Activated CD4-positive, alpha-beta memory T cell treated with anti-CD3 and anti-CD28 coated beads for 36 hours (primary cell): ENCODE measurements at regions not wholly inside any gene's neighbourhood (a gene's known extent, or its start where the extent isn't known, plus 50 kb on each side); places are given as distances from the start of the nearest gene placed in this dataset.
"Not testable (repeated sequence)": the region's sequence is repeated elsewhere in the genome, so short reads cannot be mapped to it uniquely, and the experiment has no call there.

ENCODE experiments used
- CTCF ChIA-PET: fragments of 350-600 bp; sonication (Branson Sonifier 250); formaldehyde crosslinking; loops from one replicate; lab custom pipeline; 2021; ENCODE audit warnings: antibody characterized with exemption, inconsistent platforms; lab: Charles Lee
- POLR2A ChIA-PET: fragments of 350-600 bp; sonication (Branson Sonifier 250); formaldehyde crosslinking; loops from one replicate; lab custom pipeline; 2021; ENCODE audit warnings: antibody characterized with exemption; lab: Charles Lee
- DNase-seq: peaks from one replicate; pipeline ENCODE4 v3.0.0-alpha.2; 2020
- H3K27ac Mint-ChIP-seq: one replicate; pipeline ENCODE4 v1.8.0; 2021; ENCODE audit warnings: mixed read lengths
- H3K27me3 Mint-ChIP-seq: one replicate; pipeline ENCODE4 v1.8.0; 2021; ENCODE audit warnings: mixed read lengths
- H3K36me3 Mint-ChIP-seq: one replicate; pipeline ENCODE4 v1.8.0; 2021; ENCODE audit warnings: mixed read lengths
- H3K4me1 Mint-ChIP-seq: one replicate; pipeline ENCODE4 v1.8.0; 2021; ENCODE audit warnings: low read depth, mixed read lengths
- H3K4me3 Mint-ChIP-seq: one replicate; pipeline ENCODE4 v1.8.0; 2021; ENCODE audit warnings: mild to moderate bottlenecking, mixed read lengths
- H3K9me3 Mint-ChIP-seq: one replicate; pipeline ENCODE4 v1.8.0; 2021; ENCODE audit warnings: mixed read lengths
- intact Hi-C: fragments of 100-400 bp; cut with micrococcal nuclease; formaldehyde crosslinking; loops from one replicate; pipeline ENCODE4 v1.15.1; 2023

GRCh38 chr12:65664715-65665250, 159.5 kb upstream of the HMGA2 start:
- CTCF ChIA-PET: no interaction called here
- no peak for DNase-seq
- Mint-ChIP-seq H3K27me3 (peaks cover 20% of the 10 kb centered on the region), H3K4me1 (peaks cover 6% of the 10 kb centered on the region), H3K9me3 (no peaks in the 10 kb centered on the region), H3K36me3 (no peaks in the 10 kb centered on the region), H3K4me3 (no peak overlapping the region), H3K27ac (no peak overlapping the region)
- intact Hi-C loops: no loop called here
- POLR2A ChIA-PET: no interaction called here

DNA sequence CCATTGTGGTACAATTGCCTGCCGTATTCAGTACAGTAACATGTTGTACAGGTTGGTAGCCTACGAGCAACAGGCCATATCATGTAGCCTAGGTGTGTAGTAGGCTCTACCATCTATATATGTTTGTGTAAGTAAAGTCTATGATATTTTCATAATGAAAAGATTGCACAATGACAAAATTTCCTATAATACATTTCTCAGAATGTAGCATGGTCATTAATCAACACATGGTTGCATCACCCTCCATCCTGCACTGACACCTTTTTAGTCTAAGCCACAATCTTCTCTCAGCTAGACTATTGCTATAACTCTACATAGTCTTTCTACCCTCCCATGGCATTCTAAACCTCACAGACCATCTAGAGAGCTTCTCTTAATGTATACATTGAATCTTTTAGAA, 158.5 kb upstream of the HMGA2 start:
- Mint-ChIP-seq H3K9me3 (no peaks in the 10 kb centered on the region), H3K4me1 (peaks cover 6% of the 10 kb centered on the region), H3K27ac (no peak overlapping the region), H3K36me3 (no peaks in the 10 kb centered on the region), H3K27me3 (peaks cover 15% of the 10 kb centered on the region), H3K4me3 (no peak overlapping the region)
- intact Hi-C loops: no loop called here
- ChIA-PET CTCF (interaction anchor here (1.3 kb wide), 1 partner anchor 9 kb away, joined by 3 read pairs; no protein-coding TSS in a partner anchor), POLR2A (no interaction called here)
- DNase-seq: no peak

DNA sequence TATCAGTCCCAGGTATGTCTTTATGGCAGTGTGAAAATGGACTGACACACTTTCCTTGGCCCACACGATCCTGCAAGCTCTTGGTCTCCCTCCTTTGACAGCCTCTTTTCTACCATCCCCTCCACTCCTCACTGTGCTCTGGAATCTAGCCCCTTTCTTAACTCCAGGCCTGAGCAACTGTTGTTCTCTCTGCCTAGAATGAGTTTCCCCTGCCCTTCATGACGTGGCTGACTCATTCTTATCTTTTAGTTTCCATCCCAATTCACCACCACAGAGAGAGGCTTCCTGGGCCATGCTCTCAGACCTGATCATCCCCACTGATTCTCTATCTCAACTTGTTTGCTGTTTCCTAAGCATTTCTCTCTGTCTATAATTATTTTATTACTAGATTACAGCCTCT, 157.4 kb upstream of the HMGA2 start:
- H3K27me3 Mint-ChIP-seq: peaks cover 18% of the 10 kb centered on the region
- peak; percentile 27 for DNase-seq
- ChIA-PET POLR2A (no interaction called here), CTCF (interaction anchor here (1.3 kb wide), 1 partner anchor 10 kb away, joined by 3 read pairs; no protein-coding TSS in a partner anchor)
- intact Hi-C loops: loop anchor here (1.0 kb wide), 1 partner anchor 11 kb away; no protein-coding TSS in a partner anchor
- no peak overlapping the region for H3K4me3 Mint-ChIP-seq
- H3K4me1 Mint-ChIP-seq: peaks cover 6% of the 10 kb centered on the region
- H3K36me3 Mint-ChIP-seq: no peaks in the 10 kb centered on the region
- H3K27ac Mint-ChIP-seq: no peak overlapping the region
- H3K9me3 Mint-ChIP-seq: no peaks in the 10 kb centered on the region

DNA sequence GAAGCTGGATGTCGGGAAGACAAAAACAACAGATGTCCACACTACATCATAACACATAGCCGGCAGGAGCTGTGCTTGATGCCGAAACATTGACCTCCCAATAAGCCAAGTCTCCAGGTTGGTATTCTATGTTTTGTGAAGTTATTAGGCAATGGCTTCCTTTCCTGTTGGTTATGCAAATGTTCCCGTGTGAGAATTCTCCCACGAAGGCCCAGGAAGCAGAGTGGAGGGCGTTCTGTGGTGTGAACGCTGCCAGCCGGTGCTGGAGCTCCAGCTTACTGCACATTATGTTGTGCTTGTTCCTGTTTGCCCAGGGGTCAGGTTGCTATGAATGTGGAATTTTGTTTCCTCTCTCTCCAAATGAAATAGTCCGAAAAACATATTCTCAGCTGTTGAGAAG, 156.4 kb upstream of the HMGA2 start:
- Mint-ChIP-seq H3K4me3 (no peak overlapping the region), H3K27ac (no peak overlapping the region), H3K9me3 (no peaks in the 10 kb centered on the region), H3K36me3 (no peaks in the 10 kb centered on the region), H3K27me3 (peaks cover 18% of the 10 kb centered on the region), H3K4me1 (peaks cover 6% of the 10 kb centered on the region)
- CTCF ChIA-PET: no interaction called here
- intact Hi-C loops: loop anchor here (1.0 kb wide), 1 partner anchor 12 kb away; no protein-coding TSS in a partner anchor
- POLR2A ChIA-PET: no interaction called here
- DNase-seq: no peak

DNA sequence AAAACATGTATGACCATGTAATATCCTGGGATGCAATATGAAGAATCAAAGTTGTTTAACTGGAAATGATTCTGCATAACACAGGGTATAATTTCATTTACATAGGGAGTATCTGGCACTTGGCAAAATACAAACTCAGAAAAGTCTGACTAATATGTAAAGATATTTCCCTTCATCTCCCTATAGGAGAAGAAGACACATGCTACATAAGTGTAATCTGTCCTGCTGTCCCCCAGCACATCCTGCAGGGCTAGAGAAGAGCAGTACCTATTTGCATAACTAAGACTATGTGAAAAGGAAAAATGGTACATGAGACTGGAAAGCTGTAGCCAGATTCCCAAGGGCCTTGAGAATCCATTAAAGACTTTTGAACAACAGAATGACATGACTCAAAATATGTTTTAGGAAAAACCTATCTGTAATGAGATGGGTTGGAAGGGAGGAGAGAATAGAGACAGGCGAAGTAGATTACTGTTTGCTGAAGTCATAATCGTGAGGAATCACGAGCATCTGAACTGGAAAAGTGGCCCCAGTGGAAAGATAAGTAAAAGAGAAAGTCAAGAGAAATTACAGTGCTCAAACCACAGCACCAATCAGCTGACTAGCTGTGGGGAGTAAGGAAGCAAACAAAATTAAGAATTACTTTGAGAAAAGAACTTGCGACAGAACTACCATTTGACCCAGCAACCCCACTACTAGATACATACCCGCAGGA, 155.1 kb upstream of the HMGA2 start:
- Mint-ChIP-seq H3K4me3 (no peak overlapping the region), H3K4me1 (peaks cover 6% of the 10 kb centered on the region), H3K27ac (no peak overlapping the region), H3K9me3 (no peaks in the 10 kb centered on the region), H3K36me3 (no peaks in the 10 kb centered on the region), H3K27me3 (peaks cover 17% of the 10 kb centered on the region)
- ChIA-PET CTCF (no interaction called here), POLR2A (no interaction called here)
- no peak for DNase-seq
- intact Hi-C loops: no loop called here

DNA sequence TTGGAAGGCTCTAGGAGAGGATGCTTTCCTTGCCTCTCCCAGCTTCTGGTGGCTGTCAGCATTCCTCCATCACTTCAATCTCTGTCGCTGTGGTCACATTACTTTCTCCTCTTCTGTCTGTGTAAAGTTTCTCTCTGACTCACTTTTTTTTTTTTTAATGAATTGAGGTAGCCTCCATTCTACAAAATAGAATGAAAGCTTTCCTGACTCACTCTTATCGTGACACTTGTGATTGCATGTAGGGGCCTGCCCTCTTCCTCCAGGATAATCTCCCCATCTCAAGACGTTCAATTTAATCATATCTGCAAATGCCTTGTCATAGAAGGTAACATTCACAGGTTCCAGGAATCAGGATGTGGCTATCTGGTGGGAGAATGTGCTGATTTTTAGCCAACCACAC, 153.5 kb upstream of the HMGA2 start:
- ChIA-PET POLR2A (no interaction called here), CTCF (no interaction called here)
- no peak for DNase-seq
- H3K9me3 Mint-ChIP-seq: no peaks in the 10 kb centered on the region
- peaks cover 12% of the 10 kb centered on the region for H3K27me3 Mint-ChIP-seq
- H3K4me1 Mint-ChIP-seq: peaks cover 6% of the 10 kb centered on the region
- H3K27ac Mint-ChIP-seq: no peak overlapping the region
- no peaks in the 10 kb centered on the region for H3K36me3 Mint-ChIP-seq
- intact Hi-C loops: no loop called here
- H3K4me3 Mint-ChIP-seq: no peak overlapping the region

- intact Hi-C loops: no loop called here
- Mint-ChIP-seq H3K9me3 (no peaks in the 10 kb centered on the region), H3K4me1 (no peaks in the 10 kb centered on the region), H3K36me3 (no peaks in the 10 kb centered on the region), H3K27me3 (peaks cover 17% of the 10 kb centered on the region), H3K4me3 (no peak overlapping the region), H3K27ac (no peak overlapping the region)
- POLR2A ChIA-PET: no interaction called here
- DNase-seq: no peak
- CTCF ChIA-PET: no interaction called here
Measured at GRCh38 chr12:65672441-65672840, 151.8 kb upstream of the HMGA2 start.

DNA sequence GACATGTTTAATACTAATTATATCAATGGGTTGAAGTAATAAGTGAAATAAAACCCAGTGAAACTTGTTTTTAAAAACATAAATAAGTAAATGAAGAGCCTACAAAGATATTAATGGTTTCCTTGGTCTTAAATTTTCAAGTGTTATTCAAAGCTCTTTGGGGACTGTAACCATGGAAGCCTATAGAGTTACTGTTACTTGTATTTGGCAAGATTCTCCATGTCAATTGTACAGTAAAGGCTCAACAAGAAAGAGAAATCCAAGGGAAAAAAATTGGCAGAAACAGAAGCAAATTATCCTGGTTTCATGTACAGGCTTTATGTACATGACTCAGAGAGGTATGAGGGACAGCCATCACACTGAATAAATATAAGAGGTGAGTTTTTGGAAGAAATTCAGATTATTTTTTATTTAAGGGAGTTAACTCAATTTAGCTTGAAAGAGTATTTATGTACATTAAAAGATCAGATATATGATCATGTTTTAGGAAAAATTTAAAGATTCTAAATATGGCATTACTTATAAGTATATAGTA, 151.1 kb upstream of the HMGA2 start:
- Mint-ChIP-seq H3K4me3 (no peak overlapping the region), H3K4me1 (no peaks in the 10 kb centered on the region), H3K27ac (no peak overlapping the region), H3K36me3 (no peaks in the 10 kb centered on the region), H3K9me3 (peaks cover 3% of the 10 kb centered on the region), H3K27me3 (peaks cover 17% of the 10 kb centered on the region)
- intact Hi-C loops: no loop called here
- ChIA-PET POLR2A (no interaction called here), CTCF (no interaction called here)
- no peak for DNase-seq

DNA sequence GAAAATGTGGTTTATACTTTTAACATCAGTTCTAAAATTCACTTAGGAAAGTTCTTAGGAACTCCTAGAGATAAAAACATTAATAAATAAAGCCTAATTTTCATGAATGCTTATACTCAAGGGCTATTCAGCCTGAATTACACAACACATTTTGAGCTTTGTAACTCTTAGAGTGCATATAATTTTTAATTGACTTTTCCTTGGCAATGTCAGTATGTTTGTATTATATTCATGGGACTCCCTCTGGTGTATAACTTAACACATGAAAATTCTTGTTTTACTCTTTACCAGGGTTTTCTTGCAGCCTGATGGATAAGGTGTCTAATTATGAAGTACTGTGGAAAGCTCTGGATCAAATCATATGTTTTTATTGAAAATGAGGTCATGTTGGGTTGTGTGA, 150.6 kb upstream of the HMGA2 start:
- CTCF ChIA-PET: no interaction called here
- intact Hi-C loops: no loop called here
- Mint-ChIP-seq H3K27ac (no peak overlapping the region), H3K27me3 (peaks cover 16% of the 10 kb centered on the region), H3K4me1 (no peaks in the 10 kb centered on the region), H3K4me3 (no peak overlapping the region), H3K9me3 (peaks cover 5% of the 10 kb centered on the region), H3K36me3 (no peaks in the 10 kb centered on the region)
- POLR2A ChIA-PET: no interaction called here
- DNase-seq: no peak

GRCh38 chr12:65675141-65675621, 149.1 kb upstream of the HMGA2 start:
- H3K27me3 Mint-ChIP-seq: peaks cover 16% of the 10 kb centered on the region
- CTCF ChIA-PET: interaction anchor here (1.2 kb wide), 1 partner anchor 24 kb away, joined by 4 read pairs; no protein-coding TSS in a partner anchor

GRCh38 chr12:65678172-65678571, 146.1 kb upstream of the HMGA2 start:
- H3K36me3 Mint-ChIP-seq, DNase-seq, H3K4me1 Mint-ChIP-seq, H3K9me3 Mint-ChIP-seq, H3K4me3 Mint-ChIP-seq, POLR2A ChIA-PET, intact Hi-C loops, H3K27ac Mint-ChIP-seq: not testable (repeated sequence)
- CTCF ChIA-PET: interaction anchor here (1.4 kb wide), 1 partner anchor 121 kb away, joined by 3 read pairs; no protein-coding TSS in a partner anchor
- H3K27me3 Mint-ChIP-seq: peaks cover 14% of the 10 kb centered on the region

More at GRCh38 chr12:65675141-65675621, 149.1 kb upstream of the HMGA2 start:
- Mint-ChIP-seq H3K4me1 (no peaks in the 10 kb centered on the region), H3K27ac (no peak overlapping the region), H3K4me3 (no peak overlapping the region), H3K36me3 (no peaks in the 10 kb centered on the region), H3K9me3 (peaks cover 5% of the 10 kb centered on the region)
- no peak for DNase-seq
- intact Hi-C loops: no loop called here
- POLR2A ChIA-PET: no interaction called here

DNA sequence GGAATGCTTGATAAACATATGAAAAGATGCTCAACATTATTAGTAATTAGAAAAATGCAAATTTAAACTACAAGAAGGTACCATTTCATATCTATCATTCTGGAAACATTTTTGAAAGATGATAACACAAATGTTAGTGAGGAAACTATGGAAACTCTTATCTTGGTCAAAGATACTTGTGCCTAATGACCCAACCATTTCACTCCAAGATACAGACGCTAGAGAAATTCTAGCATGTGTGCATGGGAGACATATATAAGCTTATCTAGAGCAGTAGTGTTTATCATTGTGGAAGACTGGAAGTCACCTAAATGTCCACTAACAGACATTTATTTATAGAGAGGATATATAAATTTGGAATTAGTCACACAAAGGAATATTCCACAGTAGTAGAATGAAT, 143.1 kb upstream of the HMGA2 start:
- ChIA-PET POLR2A (no interaction called here), CTCF (no interaction called here)
- Mint-ChIP-seq H3K4me1 (no peaks in the 10 kb centered on the region), H3K4me3 (no peak overlapping the region), H3K9me3 (peaks cover 5% of the 10 kb centered on the region), H3K27me3 (peaks cover 6% of the 10 kb centered on the region), H3K36me3 (no peaks in the 10 kb centered on the region), H3K27ac (no peak overlapping the region)
- intact Hi-C loops: loop anchor here (10.0 kb wide), 1 partner anchor 76 kb away; no protein-coding TSS in a partner anchor
- no peak for DNase-seq
